SK-N-SH treated with all-trans-retinoic acid at 6 μM for 48 hours (cell line): ENCODE measurements at regions not wholly inside any gene's neighbourhood (a gene's known extent, or its start where the extent isn't known, plus 50 kb on each side); places are given as distances from the start of the nearest gene placed in this dataset.

Experiments used
- ATAC-seq: fragments of 200-7000 bp; cut with Tn5 transposase; 3 replicates; pipeline ENCODE4 v1.9.1; 2020; ENCODE audit warnings: mild to moderate bottlenecking, moderate library complexity
- BACH2 ChIP-seq: fragments of 250-450 bp; sonication (Bioruptor Pico); IDR thresholded peaks from 2 replicates; pipeline ENCODE4 v1.9.0; 2021; ENCODE audit warnings: mild to moderate bottlenecking, borderline replicate concordance
- CREB5 ChIP-seq: fragments of 250-450 bp; sonication (Bioruptor Pico); IDR thresholded peaks from 2 replicates; pipeline ENCODE4 v1.5.1; 2020; ENCODE audit warnings: low read depth, mild to moderate bottlenecking, moderate library complexity
- CSDC2 ChIP-seq: fragments of 250-450 bp; sonication (Bioruptor Pico); IDR thresholded peaks from 2 replicates; pipeline ENCODE4 v1.5.0; 2020; ENCODE audit warnings: mild to moderate bottlenecking, moderate library complexity
- CSRNP3 ChIP-seq: fragments of 250-450 bp; sonication (Bioruptor Pico); IDR thresholded peaks from 2 replicates; pipeline ENCODE4 v1.5.1; 2021; ENCODE audit warnings: mild to moderate bottlenecking, moderate library complexity
- ESRRG ChIP-seq: fragments of 250-450 bp; sonication (Bioruptor Pico); IDR thresholded peaks from 2 replicates; pipeline ENCODE4 v1.6.1; 2021; ENCODE audit warnings: mild to moderate bottlenecking
- GLIS3 ChIP-seq: fragments of 250-450 bp; sonication (Bioruptor Pico); IDR thresholded peaks from 2 replicates; pipeline ENCODE4 v1.5.0; 2020; ENCODE audit warnings: mild to moderate bottlenecking, moderate library complexity
- ISL1 ChIP-seq: fragments of 250-450 bp; sonication (Bioruptor Pico); IDR thresholded peaks from 2 replicates; pipeline ENCODE4 v2.1.2; 2022; ENCODE audit warnings: mild to moderate bottlenecking, moderate library complexity
- OSR1 ChIP-seq: fragments of 250-450 bp; sonication (Bioruptor Pico); IDR thresholded peaks from 2 replicates; pipeline ENCODE4 v1.8.0; 2022; ENCODE audit warnings: moderate library complexity, mild to moderate bottlenecking, inconsistent platforms
- PPARA ChIP-seq: fragments of 250-450 bp; sonication (Bioruptor Pico); IDR thresholded peaks from 2 replicates; pipeline ENCODE4 v1.5.0; 2020; ENCODE audit warnings: mild to moderate bottlenecking, borderline replicate concordance
- RARB ChIP-seq: fragments of 250-450 bp; sonication (Bioruptor Pico); IDR thresholded peaks from 2 replicates; pipeline ENCODE4 v1.8.0; 2021; ENCODE audit warnings: mild to moderate bottlenecking, moderate library complexity
- TCF4 ChIP-seq: fragments of 250-450 bp; sonication (Bioruptor Pico); IDR thresholded peaks from 2 replicates; pipeline ENCODE4 v1.8.0; 2021; ENCODE audit warnings: mild to moderate bottlenecking, moderate library complexity, borderline replicate concordance
- TOX ChIP-seq: fragments of 250-450 bp; sonication (Bioruptor Pico); IDR thresholded peaks from 2 replicates; pipeline ENCODE4 v1.8.0; 2021; ENCODE audit warnings: mild to moderate bottlenecking, moderate library complexity, borderline replicate concordance
- ZC3H10 ChIP-seq: fragments of 250-450 bp; sonication (Bioruptor Pico); IDR thresholded peaks from 2 replicates; pipeline ENCODE4 v1.5.1; 2021; ENCODE audit warnings: mild to moderate bottlenecking, moderate library complexity
- ZFP30 ChIP-seq: fragments of 450-650 bp; formaldehyde crosslinking; IDR thresholded peaks from 2 replicates; pipeline ENCODE4 v1.5.0; 2022; ENCODE audit warnings: mild to moderate bottlenecking, moderate library complexity
- ZNF565 ChIP-seq: fragments of 450-650 bp; formaldehyde crosslinking; conservative IDR thresholded peaks from 2 replicates; pipeline ENCODE4 v1.5.0; 2020; ENCODE audit warnings: low read depth, mild to moderate bottlenecking, moderate library complexity
- ZNF8 ChIP-seq: fragments of 450-650 bp; formaldehyde crosslinking; IDR thresholded peaks from 2 replicates; pipeline ENCODE4 v1.5.0; 2020; ENCODE audit warnings: mild to moderate bottlenecking, moderate library complexity
- TF ChIP-seq, protein P1 (sequence below): fragments of 250-450 bp; sonication (Bioruptor Pico); IDR thresholded peaks from 2 replicates; pipeline ENCODE4 v1.8.0; 2021; ENCODE audit warnings: low read depth, mild to moderate bottlenecking, moderate library complexity, borderline replicate concordance
- TF ChIP-seq, protein P2 (sequence below): fragments of 250-450 bp; sonication (Bioruptor Pico); IDR thresholded peaks from 2 replicates; pipeline ENCODE4 v1.5.0; 2020; ENCODE audit warnings: mild to moderate bottlenecking, moderate library complexity

- TF ChIP-seq PPARA (CRISPR knock-in tag) = no peak
- TF ChIP-seq CREB5 (CRISPR knock-in tag) = no peak
- TF ChIP-seq CSDC2 (CRISPR knock-in tag) = no peak
- TF ChIP-seq, protein P1, sequence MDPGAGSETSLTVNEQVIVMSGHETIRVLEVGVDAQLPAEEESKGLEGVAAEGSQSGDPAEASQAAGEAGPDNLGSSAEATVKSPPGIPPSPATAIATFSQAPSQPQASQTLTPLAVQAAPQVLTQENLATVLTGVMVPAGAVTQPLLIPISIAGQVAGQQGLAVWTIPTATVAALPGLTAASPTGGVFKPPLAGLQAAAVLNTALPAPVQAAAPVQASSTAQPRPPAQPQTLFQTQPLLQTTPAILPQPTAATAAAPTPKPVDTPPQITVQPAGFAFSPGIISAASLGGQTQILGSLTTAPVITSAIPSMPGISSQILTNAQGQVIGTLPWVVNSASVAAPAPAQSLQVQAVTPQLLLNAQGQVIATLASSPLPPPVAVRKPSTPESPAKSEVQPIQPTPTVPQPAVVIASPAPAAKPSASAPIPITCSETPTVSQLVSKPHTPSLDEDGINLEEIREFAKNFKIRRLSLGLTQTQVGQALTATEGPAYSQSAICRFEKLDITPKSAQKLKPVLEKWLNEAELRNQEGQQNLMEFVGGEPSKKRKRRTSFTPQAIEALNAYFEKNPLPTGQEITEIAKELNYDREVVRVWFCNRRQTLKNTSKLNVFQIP = no peak
- no peak for TF ChIP-seq ISL1 (CRISPR knock-in tag)
- TF ChIP-seq GLIS3 = no peak
- TF ChIP-seq, protein P2, sequence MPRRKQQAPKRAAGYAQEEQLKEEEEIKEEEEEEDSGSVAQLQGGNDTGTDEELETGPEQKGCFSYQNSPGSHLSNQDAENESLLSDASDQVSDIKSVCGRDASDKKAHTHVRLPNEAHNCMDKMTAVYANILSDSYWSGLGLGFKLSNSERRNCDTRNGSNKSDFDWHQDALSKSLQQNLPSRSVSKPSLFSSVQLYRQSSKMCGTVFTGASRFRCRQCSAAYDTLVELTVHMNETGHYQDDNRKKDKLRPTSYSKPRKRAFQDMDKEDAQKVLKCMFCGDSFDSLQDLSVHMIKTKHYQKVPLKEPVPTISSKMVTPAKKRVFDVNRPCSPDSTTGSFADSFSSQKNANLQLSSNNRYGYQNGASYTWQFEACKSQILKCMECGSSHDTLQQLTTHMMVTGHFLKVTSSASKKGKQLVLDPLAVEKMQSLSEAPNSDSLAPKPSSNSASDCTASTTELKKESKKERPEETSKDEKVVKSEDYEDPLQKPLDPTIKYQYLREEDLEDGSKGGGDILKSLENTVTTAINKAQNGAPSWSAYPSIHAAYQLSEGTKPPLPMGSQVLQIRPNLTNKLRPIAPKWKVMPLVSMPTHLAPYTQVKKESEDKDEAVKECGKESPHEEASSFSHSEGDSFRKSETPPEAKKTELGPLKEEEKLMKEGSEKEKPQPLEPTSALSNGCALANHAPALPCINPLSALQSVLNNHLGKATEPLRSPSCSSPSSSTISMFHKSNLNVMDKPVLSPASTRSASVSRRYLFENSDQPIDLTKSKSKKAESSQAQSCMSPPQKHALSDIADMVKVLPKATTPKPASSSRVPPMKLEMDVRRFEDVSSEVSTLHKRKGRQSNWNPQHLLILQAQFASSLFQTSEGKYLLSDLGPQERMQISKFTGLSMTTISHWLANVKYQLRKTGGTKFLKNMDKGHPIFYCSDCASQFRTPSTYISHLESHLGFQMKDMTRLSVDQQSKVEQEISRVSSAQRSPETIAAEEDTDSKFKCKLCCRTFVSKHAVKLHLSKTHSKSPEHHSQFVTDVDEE (CRISPR knock-in tag) = no peak
- TF ChIP-seq ZC3H10 (CRISPR knock-in tag) = no peak
- TF ChIP-seq, all 23 proteins: peak for 0
- no peak for ATAC-seq
Observed at GRCh38 chr19:27762933-27763332, 1450.0 kb downstream of the UQCRFS1 start.

DNA sequence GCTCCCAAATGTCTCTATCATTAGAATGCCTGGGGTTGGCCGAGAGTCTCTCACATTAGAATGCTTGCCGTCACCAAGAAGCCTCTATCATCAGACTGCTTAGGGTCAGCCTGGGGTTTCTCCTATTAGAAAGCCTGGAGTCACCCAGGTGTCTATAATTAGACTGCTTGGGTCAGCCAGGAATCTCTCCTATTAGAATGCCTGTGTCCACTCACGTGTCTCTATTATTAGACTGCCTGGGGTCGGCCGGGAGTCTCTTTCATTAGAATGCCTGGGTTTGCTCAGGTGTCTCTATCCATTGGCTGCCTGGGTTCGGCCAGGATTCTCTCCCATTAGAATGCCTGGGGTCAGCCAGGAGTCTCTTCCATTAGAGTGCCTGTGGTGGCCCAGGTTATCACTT lies 1453.1 kb downstream of the UQCRFS1 start:
- TF ChIP-seq CSRNP3 (CRISPR knock-in tag) (no peak), PPARA (CRISPR knock-in tag) (no peak), ZNF8 (CRISPR knock-in tag) (no peak)
- ATAC-seq = no peak

DNA sequence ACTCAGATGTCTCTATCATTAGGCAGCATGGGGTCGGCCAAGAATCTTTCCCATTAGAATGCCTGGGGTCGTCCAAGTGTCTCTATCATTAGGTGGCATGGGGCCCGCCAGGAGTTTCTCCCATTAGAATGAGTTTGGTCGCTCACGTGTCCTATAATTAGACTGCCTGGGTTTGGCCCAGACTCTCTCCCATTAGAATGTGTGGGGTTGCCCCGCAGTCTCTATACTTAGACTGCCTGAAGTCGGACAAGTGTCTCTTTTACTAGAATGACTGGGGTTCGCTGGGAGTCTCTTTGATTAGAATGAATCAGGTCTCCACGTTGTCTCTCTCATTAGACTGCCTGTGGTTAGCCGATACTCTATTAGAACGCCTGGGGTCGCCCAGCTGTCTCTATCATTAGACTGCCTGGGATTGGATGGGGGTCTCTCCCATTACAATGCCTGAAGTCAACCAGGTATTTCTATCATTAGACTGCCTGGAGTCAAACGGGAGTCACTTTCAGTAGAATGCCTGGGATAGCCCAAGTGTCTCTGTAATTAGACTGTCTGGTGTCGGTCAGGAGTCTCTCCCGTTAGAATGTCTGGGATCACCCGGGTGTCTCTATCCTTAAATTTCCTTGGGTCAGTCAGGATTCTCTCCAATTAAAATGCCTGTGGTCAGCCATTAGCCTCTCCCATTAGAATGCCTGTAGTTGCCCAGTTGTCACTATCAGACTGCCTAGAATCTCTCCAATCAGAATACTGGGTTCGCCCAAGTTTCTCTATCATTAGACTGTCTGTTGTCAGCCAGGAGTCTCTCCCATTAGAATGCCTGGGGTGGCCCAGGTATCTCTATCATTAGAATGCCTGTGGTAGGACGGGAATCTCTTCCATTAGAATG lies 1454.1 kb downstream of the UQCRFS1 start:
- TF ChIP-seq ZFP30 (CRISPR knock-in tag) (no peak), OSR1 (CRISPR knock-in tag) (no peak), ZNF8 (CRISPR knock-in tag) (no peak), ESRRG (no peak), TCF4 (CRISPR knock-in tag) (no peak), ZC3H10 (CRISPR knock-in tag) (no peak), RARB (no peak), BACH2 (CRISPR knock-in tag) (no peak), TOX (CRISPR knock-in tag) (no peak), ZNF565 (no peak), CSRNP3 (CRISPR knock-in tag) (no peak), CREB5 (CRISPR knock-in tag) (no peak), ISL1 (CRISPR knock-in tag) (no peak)
- TF ChIP-seq, protein P1 = no peak
- TF ChIP-seq, all 23 proteins: peak for 0
- ATAC-seq = no peak
